ELR (cell line): ENCODE measurements at regions not wholly inside any gene's neighbourhood (a gene's known extent, or its start where the extent isn't known, plus 50 kb on each side); places are given as distances from the start of the nearest gene placed in this dataset.
A peak's percentile ranks its signal among the peaks of the same experiment; 100 is the strongest.

Experiments used
- DNase-seq: peaks from one replicate; pipeline ENCODE4 v3.0.0-alpha.2; 2015; ENCODE audit warnings: low read depth

DNA sequence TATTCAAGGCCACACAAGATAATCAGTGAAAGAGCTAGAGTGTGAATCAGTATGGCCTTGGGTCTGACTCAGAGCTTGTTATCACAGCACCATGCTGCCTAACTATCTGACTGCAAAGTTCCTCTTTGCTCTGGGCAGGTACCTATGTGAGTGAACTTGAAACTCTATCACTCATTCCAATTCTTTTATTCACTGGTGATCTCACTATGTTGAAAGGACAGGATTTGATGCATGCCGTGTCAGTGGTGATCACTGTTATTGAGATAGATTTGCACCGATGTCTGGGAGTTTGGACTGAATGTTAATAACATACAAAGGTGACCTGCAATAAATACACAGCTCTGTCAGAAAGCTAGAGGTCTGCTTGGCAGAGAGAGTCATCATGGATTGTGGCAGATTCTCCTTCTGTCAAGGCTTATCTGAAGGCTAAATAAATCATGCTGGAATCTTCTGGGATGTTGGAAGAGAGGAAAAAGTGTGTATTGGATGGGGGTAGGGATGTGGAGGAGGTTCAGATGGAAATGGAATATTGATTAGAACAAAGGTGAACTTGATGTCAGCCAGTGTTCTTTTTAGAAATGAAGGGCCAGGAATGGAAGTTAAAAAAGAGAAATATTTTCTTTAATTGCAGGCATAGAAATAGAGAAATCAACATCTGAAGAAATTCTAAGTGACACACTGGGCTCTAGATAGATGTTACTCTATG lies 91.8 kb upstream of the TNC start:
- DNase-seq, result peak; percentile 78

DNA sequence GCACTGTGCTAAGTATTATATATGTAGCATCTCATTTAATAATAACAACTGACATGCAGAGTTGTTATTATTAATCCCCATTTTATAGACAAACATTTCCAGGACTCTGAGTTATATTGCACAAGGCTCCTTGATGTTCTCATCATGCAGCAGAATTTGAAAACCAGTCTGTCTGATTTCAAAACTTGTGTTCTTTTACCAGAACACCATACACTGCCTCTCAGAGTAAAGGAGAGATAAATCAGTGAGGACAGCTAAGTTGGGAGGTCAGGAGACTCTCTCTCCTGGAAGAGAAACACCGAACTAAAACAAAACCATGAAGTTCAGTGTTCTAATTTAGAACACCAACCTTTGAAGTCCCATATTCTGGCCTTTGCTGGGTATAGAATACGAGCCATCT lies 92.7 kb upstream of the TNC start:
- DNase-seq, result no peak

GRCh38 chr9:115211413-115212124 lies 93.6 kb upstream of the TNC start:
- peak; percentile 55 for DNase-seq

DNA sequence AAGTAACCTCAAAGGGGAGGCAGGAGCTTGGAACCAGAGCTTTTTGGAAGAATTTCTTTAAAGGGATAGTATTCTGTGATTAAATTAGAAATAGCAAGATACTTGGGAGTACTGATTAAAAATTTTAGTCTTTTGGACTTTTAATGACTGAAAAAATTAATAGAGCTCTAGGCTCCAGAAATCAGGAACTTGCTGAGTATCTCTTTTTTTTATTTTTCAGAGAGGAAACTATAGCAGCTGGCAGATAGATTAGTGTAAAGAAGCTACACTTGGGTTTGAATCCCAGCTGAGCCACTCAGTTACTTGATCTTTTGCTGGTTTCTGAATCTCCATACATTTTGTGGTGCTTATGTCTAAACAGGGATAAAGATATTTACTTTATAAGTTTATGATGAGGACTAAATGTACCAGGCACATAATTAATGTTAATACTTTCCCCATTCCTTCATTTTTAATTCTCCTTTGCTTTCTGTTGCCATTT lies 94.2 kb upstream of the TNC start:
- DNase-seq, result no peak

GRCh38 chr9:115212832-115213231 lies 94.9 kb upstream of the TNC start:
- DNase-seq, result no peak

- peak; percentile 83 for DNase-seq
These were observed 95.9 kb upstream of the TNC start for GRCh38 chr9:115213818-115214334.

GRCh38 chr9:115216873-115217272 lies 98.9 kb upstream of the TNC start:
- DNase-seq, result no peak

DNA sequence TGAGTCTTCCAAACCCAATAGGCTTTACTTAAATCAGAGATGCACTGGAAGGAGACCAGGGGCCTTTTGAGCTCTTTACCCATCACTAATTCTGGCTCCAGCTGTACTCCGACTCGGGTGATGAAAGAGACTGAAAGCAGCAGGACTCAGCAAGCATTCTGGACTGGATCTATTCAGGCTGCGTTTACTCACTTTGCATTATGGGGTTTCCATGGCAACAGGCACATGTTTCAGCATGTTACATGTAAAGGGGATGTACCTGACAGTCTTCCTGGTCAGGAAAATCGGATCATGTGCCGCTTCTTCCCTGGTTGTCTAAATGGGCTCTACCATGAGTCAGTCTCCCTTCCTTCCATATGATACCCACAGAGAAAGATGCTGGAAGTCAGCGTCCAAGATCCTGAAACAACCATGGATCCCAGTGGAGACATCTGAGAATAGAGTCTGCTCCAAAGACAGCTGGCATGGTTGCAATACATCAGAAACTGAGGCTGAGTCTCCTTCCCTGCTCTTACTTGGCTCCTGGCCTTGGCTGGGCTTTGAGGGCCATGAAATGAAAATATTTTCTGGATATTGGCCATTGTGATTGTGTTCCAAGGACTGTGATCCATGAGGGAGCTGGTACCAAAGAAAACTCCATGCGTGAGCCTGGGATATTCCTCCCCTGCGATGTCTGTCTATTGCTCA lies 102.5 kb upstream of the TNC start:
- DNase-seq, result no peak

DNA sequence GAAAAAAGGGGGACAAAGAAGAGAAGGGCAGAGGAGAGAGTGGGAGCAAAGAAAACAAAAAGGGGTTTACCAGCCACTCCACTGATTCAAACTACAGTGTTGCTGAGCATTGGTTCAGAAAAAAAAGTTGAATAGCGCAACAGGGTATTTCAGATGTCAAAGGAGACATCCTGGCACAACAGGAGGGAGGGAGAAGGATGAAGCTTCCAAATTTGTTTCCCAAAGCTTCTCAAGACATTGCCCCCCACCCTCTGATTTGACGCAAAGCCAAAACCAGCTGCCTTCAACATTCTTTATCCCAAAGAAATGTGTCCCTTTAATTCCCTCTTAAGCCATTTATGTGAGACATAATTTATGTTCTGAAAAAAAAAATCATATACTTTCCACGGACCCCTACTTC lies 105.5 kb upstream of the TNC start:
- DNase-seq, result no peak

DNA sequence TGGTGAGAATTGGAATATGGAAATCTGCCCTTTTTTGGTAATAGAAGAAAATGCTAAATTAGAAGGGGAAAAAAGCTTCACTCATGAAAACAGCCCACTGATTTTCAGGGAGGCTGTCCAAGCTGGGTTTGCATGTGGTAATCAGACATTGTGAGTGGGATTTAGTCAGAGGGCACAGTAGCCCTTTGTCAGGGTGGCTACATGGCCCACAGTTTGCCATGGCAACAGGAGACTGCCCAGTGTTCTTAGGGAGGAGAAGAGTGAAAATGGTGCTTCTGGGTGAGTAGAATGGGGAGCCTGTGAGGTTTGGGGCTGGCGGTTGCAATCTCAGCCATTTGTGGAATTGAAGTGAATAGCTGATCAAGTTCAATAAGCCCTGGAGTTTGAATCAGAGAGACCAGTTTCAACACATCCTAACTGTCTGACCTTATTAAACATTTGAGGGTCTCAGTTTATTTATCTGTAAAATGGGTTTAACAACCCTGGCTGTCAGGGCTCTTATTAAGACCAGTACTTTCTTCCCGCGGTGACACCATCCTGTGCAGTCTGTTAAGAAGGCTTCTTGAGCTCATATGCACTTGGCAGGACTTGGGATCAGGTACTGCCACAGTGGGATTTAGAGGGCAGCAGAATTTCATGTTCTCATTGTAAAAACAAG lies 107.6 kb upstream of the TNC start:
- no peak for DNase-seq

- no peak for DNase-seq
These were observed 108.2 kb upstream of the TNC start for GRCh38 chr9:115226152-115226551.

DNA sequence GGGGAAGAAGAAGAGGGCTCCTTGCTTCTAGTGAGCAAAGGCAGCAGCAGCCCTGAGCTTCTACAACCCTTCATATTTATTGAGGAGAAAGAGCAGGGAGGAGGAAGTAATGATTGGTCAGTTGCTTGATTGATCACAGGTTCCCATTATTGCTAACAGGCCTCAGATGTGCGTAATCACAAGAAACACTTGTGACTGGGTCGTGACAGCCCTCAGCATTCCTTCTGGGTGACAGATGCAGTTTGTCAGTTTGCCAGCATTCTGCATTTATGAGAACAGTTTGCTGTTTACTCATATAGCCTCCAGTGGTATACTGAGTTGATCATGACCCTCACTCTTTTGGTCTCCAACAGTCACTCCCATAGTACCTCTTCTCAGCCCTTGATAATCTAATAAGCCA lies 111.5 kb upstream of the TNC start:
- DNase-seq, result peak; percentile 87

- DNase-seq, result no peak
These were observed 113.1 kb upstream of the TNC start for GRCh38 chr9:115230924-115231515.

- no peak for DNase-seq
These were observed 114.3 kb upstream of the TNC start for GRCh38 chr9:115232181-115232774.

DNA sequence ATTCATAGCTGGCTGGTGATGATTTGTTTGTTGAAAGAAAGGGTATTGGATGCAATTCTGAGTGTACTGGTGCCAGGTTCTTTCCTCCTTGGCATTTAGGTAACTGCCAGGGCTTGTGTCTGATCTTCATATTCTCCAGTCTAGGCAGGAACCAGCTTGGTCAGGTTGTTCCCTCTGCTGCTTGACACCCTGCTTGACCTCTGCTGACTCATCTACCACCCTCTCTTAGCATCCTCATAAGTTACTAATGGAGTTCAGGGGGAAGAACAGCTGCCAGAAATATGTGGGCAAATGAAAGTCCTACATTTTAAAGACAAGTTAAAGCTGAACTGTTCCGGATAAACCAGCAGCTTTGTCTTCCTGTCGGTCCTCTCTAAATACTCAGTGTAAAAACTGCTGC lies 116.1 kb upstream of the TNC start:
- DNase-seq, result peak; percentile 86

DNA sequence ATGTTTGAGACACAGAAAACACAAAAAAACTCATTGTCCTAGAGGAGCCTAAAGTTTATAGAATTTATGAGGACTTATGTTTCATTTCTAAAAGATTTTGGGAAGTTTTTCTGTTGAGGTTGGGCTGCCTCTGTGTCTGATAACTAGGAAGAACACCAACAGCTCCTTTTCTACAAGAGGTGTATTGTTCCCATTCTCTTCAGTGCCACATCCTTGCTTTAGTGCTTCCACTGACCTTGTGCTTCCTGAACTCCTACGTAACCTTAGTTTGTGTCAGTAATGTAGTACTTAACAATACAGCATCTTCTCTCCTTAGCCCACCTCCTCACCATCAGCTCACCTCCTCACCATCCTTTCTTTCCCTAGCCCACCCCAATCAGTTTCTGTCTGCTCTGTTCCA lies 117.3 kb upstream of the TNC start:
- DNase-seq, result no peak

- DNase-seq, result no peak
These were observed 119.5 kb upstream of the TNC start for GRCh38 chr9:115237385-115237998.

- DNase-seq, result no peak
These were observed 122.7 kb upstream of the TNC start for GRCh38 chr9:115240676-115241075.

- no peak for DNase-seq
These were observed 123.7 kb upstream of the TNC start for GRCh38 chr9:115241641-115242040.

DNA sequence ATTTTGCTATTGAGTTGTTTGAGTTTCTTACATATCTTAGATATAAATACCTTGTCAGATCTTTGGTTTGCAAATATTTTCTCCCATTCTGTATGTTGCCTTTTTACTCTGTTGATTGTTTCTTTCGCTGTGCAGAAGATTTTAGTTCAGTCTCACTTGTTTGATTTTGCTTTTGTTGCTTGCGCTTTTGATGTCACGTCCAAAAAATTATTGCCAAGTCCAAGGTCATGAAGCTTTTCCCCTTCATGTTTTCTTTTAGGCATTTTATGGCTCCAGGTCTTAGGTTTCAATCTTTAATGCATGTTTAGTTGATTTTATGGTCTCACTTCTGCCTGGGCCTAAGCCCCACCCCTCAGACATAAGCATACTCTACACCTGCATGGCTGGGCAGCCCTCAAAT lies 131.5 kb upstream of the TNC start:
- DNase-seq, result no peak

- peak; percentile 97 for DNase-seq
These were observed 132.7 kb upstream of the TNC start for GRCh38 chr9:115250621-115251032.
